IPS-18c (cell line): ENCODE measurements at regions not wholly inside any gene's neighbourhood (a gene's known extent, or its start where the extent isn't known, plus 50 kb on each side); places are given as distances from the start of the nearest gene placed in this dataset.

ENCODE experiments used
- H3K4me3 ChIP-seq: 2 replicates; pipeline ENCODE4 v1.7.0; 2013; ENCODE audit warnings: low read depth, mild to moderate bottlenecking, low read length, moderate library complexity; ENCODE audit not compliant: insufficient read depth
- H3K9me3 ChIP-seq: one replicate; pipeline ENCODE4 v1.6.1; 2013; ENCODE audit warnings: mild to moderate bottlenecking, low read length, moderate library complexity; ENCODE audit not compliant: control insufficient read depth, insufficient read depth

DNA sequence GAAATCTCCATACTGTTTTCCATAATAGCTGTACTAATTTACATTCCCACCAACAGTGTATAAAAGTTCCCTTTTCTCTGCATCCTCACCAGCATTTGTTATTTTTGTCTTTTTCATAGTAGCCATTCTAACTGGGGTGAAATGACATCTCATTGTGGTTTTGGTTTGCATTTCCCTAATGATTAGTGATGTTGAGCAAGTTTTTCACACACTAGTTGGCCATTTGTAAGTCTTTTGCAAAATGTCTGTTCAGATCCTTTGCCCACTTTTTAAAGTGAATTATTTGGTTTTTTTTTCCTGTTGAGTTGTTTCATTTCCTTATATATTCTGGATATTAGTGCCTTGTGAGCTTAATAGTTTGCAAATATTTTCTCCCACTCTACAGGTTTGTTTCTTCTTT is 101.0 kb upstream of the NFE2L3 start:
- Histone ChIP-seq H3K9me3 (no peaks in the 10 kb centered on the region), H3K4me3 (no peak overlapping the region)

DNA sequence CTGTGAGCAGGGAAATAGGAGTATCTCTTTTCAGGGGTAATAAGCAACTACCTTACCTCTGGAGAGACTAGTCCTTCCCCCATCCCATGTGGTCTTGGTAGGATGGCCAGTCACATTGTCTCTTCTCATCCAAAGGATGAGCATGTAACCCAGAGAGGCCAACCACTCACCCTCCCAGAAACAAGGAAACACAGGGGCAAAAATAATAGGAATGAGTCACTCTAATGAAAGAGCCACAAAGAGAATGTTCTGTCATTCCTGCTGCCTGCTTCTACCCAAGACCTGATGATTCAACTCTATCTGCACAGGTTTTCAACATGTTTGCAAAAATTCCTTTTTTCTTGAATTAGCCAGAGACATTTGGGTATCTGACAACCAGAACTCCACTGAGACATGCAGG is 99.3 kb upstream of the NFE2L3 start:
- Histone ChIP-seq H3K9me3 (no peaks in the 10 kb centered on the region), H3K4me3 (no peak overlapping the region)

GRCh38 chr7:26054386-26054785 is 97.6 kb upstream of the NFE2L3 start:
- no peaks in the 10 kb centered on the region for H3K9me3 ChIP-seq
- H3K4me3 ChIP-seq, result no peak overlapping the region

- H3K9me3 ChIP-seq, result no peaks in the 10 kb centered on the region
- H3K4me3 ChIP-seq, result no peak overlapping the region
These were observed 96.8 kb upstream of the NFE2L3 start for GRCh38 chr7:26055241-26055640.

GRCh38 chr7:26060733-26061677 is 91.0 kb upstream of the NFE2L3 start:
- Histone ChIP-seq H3K9me3 (no peaks in the 10 kb centered on the region), H3K4me3 (no peak overlapping the region)

DNA sequence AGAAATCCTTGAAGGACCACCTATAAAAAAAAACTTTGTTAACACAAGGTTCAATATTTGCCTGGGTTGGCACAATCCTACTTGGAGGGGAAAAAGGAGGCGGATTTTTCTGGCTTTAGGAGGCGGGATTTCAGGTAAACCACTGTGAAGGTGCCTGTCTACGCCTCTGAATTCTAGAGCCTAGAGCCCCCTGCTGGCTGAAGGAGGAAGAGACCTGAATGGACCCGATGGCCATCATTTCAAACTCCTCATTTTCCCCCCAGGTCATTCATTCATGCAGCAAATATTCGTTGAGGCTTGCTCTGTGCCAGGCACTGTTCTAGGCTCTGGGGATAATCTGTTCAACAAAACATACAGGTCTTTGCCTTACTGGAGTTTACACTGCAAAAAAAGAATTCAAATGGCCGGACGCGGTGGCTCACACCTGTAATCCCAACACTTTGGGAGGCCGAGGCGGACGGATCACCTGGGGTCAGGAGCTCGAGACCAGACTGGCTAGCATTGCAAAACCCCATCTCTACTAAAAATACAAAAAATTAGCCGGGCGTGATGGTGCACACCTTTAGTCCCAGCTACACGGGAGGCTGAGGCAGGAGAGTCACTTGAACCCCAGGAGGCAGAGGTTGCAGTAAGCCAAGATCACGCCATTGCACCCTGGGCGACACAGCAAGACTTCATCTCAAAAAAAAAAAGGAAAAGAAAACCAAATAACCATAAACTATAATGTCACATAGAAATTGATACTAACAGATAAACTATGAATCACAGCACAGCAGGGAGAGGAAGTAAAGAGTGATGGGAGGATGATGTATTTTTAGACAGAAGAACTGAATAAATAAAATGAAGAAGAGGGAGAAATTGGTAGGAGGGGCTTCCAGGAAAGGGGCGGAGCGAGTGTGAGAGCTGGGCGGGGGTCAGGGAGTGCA is 90.1 kb upstream of the NFE2L3 start:
- H3K4me3 ChIP-seq, result no peak overlapping the region

GRCh38 chr7:26065652-26066051 is 86.3 kb upstream of the NFE2L3 start:
- peaks cover 2% of the 10 kb centered on the region for H3K9me3 ChIP-seq
- H3K4me3 ChIP-seq, result no peak overlapping the region

More for the DNA sequence above, 90.1 kb upstream of the NFE2L3 start:
- H3K9me3 ChIP-seq, result peaks cover 2% of the 10 kb centered on the region

- H3K4me3 ChIP-seq, result no peak overlapping the region
- peaks cover 2% of the 10 kb centered on the region for H3K9me3 ChIP-seq
These were observed 85.3 kb upstream of the NFE2L3 start for GRCh38 chr7:26066736-26067135.

- Histone ChIP-seq H3K4me3 (no peak overlapping the region), H3K9me3 (peaks cover 2% of the 10 kb centered on the region)
These were observed 81.7 kb upstream of the NFE2L3 start for GRCh38 chr7:26070290-26070689.

GRCh38 chr7:26071622-26072456 is 80.2 kb upstream of the NFE2L3 start:
- no peak overlapping the region for H3K4me3 ChIP-seq

DNA sequence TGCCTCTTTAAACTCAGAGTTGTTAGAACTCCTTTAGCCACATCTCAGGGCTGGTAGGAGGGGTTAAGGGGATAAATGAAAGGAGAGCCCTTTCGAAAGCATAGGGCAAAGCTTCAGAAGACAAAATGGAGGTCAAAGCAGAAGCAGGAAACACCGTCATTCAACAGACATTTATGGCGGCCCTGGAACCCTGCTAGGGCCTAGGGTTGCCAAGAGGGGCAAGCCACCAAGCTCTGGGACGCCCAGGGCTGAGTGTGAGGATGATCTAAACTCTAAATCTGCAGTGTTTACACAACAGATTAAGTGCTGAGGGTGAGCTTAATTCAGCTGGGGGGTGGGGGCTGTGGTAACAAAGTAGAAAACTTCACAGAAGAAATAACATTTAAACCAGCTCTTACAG is 79.0 kb upstream of the NFE2L3 start:
- Histone ChIP-seq H3K9me3 (no peaks in the 10 kb centered on the region), H3K4me3 (no peak overlapping the region)

More at GRCh38 chr7:26071622-26072456, 80.2 kb upstream of the NFE2L3 start:
- no peaks in the 10 kb centered on the region for H3K9me3 ChIP-seq

DNA sequence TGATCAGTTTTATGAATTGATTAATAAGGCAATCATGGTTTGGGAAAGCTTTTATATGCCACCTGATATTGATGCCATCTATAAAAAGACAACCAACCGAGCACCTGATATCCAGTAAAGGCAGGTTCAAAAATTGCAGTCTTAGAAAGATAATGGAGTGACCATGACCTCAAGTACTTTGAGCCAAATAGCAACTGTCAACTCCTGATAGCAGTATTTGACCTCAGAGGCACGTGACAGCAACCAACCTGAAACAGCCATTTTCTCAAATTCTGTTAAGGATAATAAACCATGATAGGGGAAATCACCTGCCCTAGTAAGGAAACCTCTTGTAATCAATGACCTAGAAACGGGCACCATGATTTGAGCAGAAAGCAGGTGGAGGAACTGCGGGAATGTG is 77.1 kb upstream of the NFE2L3 start:
- H3K9me3 ChIP-seq, result no peaks in the 10 kb centered on the region
- H3K4me3 ChIP-seq, result no peak overlapping the region

DNA sequence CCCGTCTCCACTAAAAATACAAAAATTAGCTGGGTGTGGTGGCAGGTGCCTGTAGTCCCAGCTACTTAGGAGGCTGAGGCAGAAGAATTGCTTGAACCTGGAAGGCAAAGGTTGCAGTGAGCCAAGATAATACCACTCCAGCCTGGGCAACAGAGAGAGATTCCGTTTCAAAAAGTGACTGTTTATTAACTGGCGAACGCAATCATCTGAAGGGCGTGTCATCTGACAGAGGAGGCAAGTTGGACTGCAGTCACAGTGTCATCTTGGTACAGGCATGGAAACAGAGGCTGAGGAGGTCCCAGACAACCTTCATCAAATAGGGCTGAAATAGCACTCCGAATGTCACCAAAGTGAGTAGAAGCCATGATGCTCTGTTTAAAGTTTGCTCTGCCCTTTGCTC is 75.3 kb upstream of the NFE2L3 start:
- no peak overlapping the region for H3K4me3 ChIP-seq
- no peaks in the 10 kb centered on the region for H3K9me3 ChIP-seq

DNA sequence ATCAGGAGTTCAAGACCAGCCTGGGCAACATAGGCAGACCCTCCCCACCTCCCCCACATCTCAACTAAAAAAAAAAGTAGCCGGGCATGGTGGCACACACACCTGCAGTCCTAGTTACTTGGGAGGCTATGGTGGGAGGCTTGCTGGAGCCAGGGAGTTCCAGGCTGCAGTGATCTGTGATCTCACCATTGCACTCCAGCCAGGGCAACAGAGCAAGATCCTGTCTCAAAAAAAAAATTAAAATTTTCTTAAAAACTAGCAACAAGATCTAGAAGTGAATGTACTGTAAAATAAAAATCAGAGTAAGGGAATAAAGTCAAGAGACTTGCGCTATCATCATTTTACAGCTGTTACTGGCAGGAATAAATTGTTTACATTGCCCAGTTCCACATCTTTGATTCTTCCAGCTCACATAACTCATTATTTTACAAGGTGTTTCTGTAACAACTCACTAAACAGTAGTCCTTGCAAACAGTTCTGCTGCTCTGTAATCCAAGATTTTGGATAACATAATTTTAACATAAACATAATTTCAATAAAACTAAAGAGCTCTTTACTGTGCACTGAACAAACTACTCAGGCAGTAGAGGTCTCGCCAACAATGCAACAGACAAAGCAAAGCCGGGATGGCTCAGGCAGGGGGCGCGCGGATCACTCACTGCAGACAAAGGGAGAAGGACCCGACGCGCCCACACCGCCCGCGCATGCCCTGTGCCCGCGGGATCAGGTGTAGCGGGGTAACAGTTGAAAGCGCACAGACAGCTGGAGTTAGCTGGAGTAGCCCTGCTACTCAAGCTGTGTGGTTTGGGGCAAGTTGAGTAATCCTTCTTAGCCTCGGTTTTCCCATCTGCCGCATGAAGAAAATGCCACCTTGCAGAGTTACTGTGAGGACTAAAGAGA is 73.3 kb upstream of the NFE2L3 start:
- Histone ChIP-seq H3K4me3 (no peak overlapping the region), H3K9me3 (no peaks in the 10 kb centered on the region)

DNA sequence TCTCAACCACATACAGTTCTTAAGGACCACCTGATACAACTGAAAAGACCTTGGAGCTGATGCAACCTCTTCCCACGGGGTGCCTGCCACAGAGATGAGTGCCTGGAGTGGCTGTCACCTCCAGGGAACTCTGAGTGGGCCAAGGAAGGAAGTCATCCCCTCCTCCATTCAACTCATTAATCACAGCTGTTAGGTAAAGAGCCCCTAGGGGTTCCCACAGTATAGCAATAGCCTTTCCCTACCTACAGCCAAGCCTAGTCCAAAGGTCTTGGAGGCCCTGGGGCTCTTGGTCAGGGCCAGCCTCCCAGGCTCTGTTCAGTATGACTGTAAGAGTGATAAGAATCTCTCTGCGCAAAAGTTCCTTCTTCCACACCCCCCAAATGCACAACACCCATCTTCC is 70.4 kb upstream of the NFE2L3 start:
- no peaks in the 10 kb centered on the region for H3K9me3 ChIP-seq
- H3K4me3 ChIP-seq, result no peak overlapping the region

DNA sequence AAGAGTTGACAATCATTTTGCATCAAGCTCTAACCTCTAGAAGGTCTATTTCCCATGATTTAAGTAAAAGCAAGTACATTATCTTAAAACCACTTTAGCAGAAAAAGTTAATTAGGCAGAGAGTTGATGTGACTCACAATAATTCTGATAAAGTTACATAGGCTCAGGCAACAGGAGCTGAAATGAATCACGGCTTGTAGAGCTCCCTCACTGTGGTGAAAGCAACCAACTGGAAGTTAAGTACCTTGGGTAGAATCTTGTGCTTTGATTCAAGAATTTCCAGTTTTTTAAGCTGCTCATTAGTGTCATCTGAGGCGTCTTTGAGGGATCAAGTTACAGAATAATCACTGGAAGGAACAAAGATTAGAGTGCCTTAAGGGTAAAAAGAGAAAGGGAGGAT is 68.9 kb upstream of the NFE2L3 start:
- Histone ChIP-seq H3K9me3 (no peaks in the 10 kb centered on the region), H3K4me3 (no peak overlapping the region)
